ENCODE measurements at regions not wholly inside any gene's neighbourhood (a gene's known extent, or its start where the extent isn't known, plus 50 kb on each side); places are given as distances from the start of the nearest gene placed in this dataset.

GRCh38 chr3:18082551-18083272, 340.3 kb upstream of the TBC1D5 start:
- intact Hi-C loops (cut with micrococcal nuclease): no loop called here

GRCh38 chr3:18080198-18080689, 337.8 kb upstream of the TBC1D5 start:
- intact Hi-C loops (cut with micrococcal nuclease): no loop called here

GRCh38 chr3:18079739-18080138, 337.3 kb upstream of the TBC1D5 start:
- intact Hi-C loops (cut with micrococcal nuclease): no loop called here

DNA sequence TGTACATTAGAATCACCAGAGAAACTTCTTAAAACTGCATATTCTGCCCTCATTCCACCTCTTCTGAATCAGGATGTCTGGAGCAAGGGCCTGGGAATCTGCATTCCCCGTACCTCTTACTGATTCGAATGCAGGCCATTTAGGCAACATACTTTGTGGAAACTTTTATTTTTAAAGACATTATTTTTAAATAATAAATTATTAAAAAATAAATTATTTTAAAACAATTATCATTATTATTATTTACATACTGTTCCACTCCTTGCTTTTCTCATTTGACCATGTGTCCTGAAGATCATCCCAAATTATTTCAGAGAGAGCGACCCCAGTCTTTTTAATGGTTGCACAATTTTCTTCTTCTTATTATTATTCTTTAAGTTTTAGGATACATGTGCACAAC, 336.6 kb upstream of the TBC1D5 start:
- intact Hi-C loops (cut with micrococcal nuclease): no loop called here

GRCh38 chr3:18077128-18077840, 334.9 kb upstream of the TBC1D5 start:
- intact Hi-C loops (cut with micrococcal nuclease): no loop called here

GRCh38 chr3:18076301-18076700, 333.9 kb upstream of the TBC1D5 start:
- intact Hi-C loops (cut with micrococcal nuclease): no loop called here

GRCh38 chr3:18075799-18076198, 333.4 kb upstream of the TBC1D5 start:
- intact Hi-C loops (cut with micrococcal nuclease): no loop called here

GRCh38 chr3:18071833-18072232, 329.4 kb upstream of the TBC1D5 start:
- intact Hi-C loops (cut with micrococcal nuclease): no loop called here

DNA sequence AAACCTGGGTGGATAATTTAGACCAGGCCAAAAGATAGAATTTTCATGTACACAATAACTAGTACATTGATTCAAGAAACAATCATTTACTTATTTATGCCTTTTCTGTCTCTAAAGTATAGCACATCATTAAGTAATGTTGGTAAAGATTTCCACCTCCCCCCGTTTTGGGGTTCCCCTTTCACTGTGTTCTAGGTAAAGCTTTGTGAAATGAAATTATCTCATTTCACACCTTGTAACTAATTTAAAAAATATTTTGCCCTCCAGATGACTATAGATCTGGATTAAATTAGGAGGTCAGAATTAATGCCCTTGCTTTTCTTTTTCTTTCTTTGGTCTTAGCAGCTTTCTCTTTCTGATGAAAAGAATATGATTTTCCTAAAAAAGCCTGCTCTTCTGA, 328.5 kb upstream of the TBC1D5 start:
- intact Hi-C loops (cut with micrococcal nuclease): no loop called here

DNA sequence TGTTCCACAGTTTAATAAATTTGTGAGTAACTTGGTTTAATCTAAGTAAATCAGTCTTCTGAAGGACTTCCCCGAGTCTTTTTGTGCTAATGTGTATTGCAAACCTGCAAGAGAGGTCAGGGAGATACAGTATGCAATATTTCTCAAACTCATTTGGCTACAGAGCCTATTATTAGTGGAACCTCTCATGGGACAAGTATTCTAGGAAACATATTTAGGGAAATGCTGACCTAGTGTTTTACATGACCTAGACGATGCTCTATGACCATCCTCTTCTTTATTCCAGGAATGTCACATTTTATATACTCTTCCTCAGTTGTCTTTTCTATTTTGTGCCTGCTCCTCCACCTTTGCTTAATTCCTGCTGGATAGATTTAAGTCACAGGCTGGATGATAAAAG, 327.8 kb upstream of the TBC1D5 start:
- intact Hi-C loops (cut with micrococcal nuclease): no loop called here

- intact Hi-C loops (cut with micrococcal nuclease): no loop called here
These were observed 327.1 kb upstream of the TBC1D5 start for GRCh38 chr3:18069568-18069967.

DNA sequence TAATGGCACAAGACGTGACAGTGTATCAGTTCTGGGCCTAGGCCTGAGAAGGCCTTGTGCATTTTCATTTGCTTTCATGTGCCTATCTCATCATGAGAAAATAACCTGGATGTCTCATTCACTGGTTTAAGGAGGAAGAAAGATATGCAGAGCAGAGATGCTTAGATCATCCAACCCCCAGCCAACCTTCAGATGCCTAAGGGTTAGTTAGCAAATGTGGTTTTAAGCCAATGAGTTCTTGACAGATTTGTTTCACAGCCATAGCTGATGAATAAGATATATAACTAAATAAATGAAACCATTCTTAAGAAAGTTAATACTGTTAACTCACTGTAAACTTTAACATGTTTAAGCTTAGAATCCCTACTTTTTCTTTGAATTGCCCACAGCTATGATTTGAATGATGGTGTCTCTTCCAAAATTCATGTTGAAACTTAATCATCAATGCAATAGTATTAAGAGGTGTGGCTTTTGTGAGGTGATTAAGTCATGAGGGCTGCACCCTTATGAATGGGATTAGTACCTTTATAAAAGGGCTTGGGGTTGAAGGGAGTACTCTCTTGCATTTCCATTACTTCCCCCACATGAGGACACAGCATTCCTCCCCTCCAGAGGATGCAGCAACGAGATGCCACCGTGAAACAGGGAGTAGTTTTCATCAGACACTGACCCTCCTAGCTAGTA, 324.6 kb upstream of the TBC1D5 start:
- intact Hi-C loops (cut with micrococcal nuclease): no loop called here

DNA sequence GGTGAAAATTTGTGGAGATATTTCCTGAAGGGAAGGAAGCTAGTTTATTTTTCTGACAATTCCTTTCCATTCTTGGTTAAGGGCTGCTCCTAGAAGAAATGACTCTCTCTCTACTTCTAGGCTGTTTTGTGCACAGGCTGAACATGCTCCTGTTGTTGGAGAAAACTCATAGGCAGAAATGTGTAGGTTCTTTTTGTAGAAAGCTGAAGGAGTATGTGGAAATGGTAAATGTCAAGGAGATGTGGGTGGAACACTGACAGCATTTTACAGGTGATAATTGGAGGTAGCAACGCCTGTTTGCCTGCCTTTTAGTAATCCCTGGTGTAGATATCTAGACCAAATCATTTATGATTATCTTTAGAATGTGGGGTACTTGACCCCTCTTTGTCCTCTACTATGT, 322.2 kb upstream of the TBC1D5 start:
- intact Hi-C loops (cut with micrococcal nuclease): no loop called here

- intact Hi-C loops (cut with micrococcal nuclease): no loop called here
These were observed 320.2 kb upstream of the TBC1D5 start for GRCh38 chr3:18062657-18063025.

DNA sequence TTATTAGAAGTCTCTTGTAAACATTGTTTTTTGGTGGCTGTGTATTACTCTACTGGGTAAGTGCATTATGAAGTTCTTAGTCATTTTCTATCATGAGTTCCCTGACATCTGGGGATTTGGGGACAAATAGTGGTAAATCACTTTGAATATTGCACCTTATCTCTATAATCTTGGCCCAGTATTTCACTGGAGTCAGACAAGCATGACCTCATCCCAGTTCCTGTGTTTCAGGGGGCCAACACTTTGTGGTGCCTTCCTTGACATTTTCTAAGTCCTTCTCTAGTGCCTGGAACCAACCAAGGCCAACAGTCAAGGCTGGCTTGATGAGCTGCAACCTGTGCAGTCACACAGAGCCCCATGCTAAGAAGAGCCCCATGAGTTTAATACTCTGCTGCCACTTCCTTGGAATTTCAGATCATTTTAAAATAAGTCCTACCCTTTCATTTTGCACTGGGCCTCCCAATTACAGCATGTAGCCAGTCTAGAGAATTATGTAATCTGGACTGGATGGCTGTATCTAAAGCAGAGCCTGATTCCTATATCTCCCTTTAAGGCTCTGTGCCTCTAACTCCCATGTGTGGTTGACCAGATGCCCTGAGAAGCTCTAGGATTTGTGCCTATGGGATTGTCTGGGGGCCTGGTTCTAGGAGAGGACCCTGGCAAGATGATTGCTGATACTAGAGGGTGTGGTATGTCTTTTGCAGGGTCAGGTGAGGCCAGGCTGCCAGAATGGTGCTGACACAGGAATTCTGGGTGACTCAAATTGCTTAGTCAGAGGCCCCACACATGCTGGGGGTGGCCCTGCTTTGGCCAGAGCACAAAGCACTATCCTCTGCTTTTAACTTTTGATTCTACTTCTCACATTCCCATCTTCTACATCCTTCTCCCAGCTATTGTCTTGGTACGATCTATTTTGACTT, 319.6 kb upstream of the TBC1D5 start:
- intact Hi-C loops (cut with micrococcal nuclease): no loop called here

DNA sequence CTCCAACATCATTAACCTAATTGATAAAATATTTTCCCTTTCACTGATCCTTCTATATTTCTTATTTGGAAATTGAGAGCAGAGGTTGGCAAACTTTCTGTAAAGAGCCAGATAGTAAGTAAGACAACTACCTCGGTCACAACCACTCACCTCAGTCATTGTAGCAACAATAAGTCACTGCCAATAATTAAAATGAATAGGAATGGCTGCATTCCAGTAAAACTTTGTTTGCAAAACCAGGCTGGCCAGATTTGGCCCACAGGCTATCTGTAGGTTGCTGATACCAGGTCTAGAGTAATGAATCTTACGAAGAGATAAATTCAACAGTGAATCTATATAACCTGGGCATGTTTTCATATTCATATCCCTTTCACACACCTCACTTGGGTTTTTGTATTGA, 316.2 kb upstream of the TBC1D5 start:
- intact Hi-C loops (cut with micrococcal nuclease): no loop called here

GRCh38 chr3:18057471-18058091, 315.1 kb upstream of the TBC1D5 start:
- intact Hi-C loops (cut with micrococcal nuclease): no loop called here

- intact Hi-C loops (cut with micrococcal nuclease): no loop called here
These were observed 312.2 kb upstream of the TBC1D5 start for GRCh38 chr3:18054625-18055024.

GRCh38 chr3:18051306-18051705, 308.9 kb upstream of the TBC1D5 start:
- intact Hi-C loops (cut with micrococcal nuclease): no loop called here

- intact Hi-C loops (cut with micrococcal nuclease): no loop called here
These were observed 306.7 kb upstream of the TBC1D5 start for GRCh38 chr3:18049096-18049495.

GRCh38 chr3:18047052-18047451, 304.6 kb upstream of the TBC1D5 start:
- intact Hi-C loops (cut with micrococcal nuclease): no loop called here
